LNCAP (cell line): ENCODE measurements at regions not wholly inside any gene's neighbourhood (a gene's known extent, or its start where the extent isn't known, plus 50 kb on each side); places are given as distances from the start of the nearest gene placed in this dataset.

Experiments
- CTCF ChIP-seq: fragments of 450-650 bp; IDR thresholded peaks from 2 replicates; pipeline ENCODE4 v1.5.1; 2017; ENCODE audit warnings: mild to moderate bottlenecking

GRCh38 chr11:15558513-15559181 lies 443.9 kb downstream of the INSC start:
- no peak for TF ChIP-seq CTCF

GRCh38 chr11:15560689-15561467 lies 446.2 kb downstream of the INSC start:
- TF ChIP-seq CTCF: no peak

- TF ChIP-seq CTCF: no peak
Measured at GRCh38 chr11:15562230-15562629, 447.5 kb downstream of the INSC start.

- no peak for TF ChIP-seq CTCF
Measured at GRCh38 chr11:15563054-15563453, 448.3 kb downstream of the INSC start.

- TF ChIP-seq CTCF: no peak
Measured at GRCh38 chr11:15565880-15566279, 451.2 kb downstream of the INSC start.

GRCh38 chr11:15568440-15568839 lies 453.7 kb downstream of the INSC start:
- TF ChIP-seq CTCF: no peak

- no peak for TF ChIP-seq CTCF
Measured at GRCh38 chr11:15569305-15570025, 454.7 kb downstream of the INSC start.
